Rectal smooth muscle tissue (tissue), 1 donor: ENCODE measurements at regions not wholly inside any gene's neighbourhood (a gene's known extent, or its start where the extent isn't known, plus 50 kb on each side); places are given as distances from the start of the nearest gene placed in this dataset.

ENCODE experiments used
- H3K27ac ChIP-seq: one replicate; pipeline ENCODE4 v1.7.0; 2013; ENCODE audit warnings: low read depth, low read length, inconsistent platforms
- H3K27me3 ChIP-seq: one replicate; pipeline ENCODE4 v1.7.0; 2013; ENCODE audit warnings: low read length; ENCODE audit not compliant: control insufficient read depth, insufficient read depth
- H3K36me3 ChIP-seq: one replicate; pipeline ENCODE4 v1.7.0; 2013; ENCODE audit warnings: low read length; ENCODE audit not compliant: control insufficient read depth, insufficient read depth
- H3K4me1 ChIP-seq: one replicate; pipeline ENCODE4 v1.7.0; 2013; ENCODE audit warnings: low read length; ENCODE audit not compliant: control insufficient read depth, insufficient read depth
- H3K4me3 ChIP-seq: one replicate; pipeline ENCODE4 v1.7.0; 2013; ENCODE audit warnings: low read length
- H3K9ac ChIP-seq: one replicate; pipeline ENCODE4 v1.7.0; 2013; ENCODE audit warnings: low read length

DNA sequence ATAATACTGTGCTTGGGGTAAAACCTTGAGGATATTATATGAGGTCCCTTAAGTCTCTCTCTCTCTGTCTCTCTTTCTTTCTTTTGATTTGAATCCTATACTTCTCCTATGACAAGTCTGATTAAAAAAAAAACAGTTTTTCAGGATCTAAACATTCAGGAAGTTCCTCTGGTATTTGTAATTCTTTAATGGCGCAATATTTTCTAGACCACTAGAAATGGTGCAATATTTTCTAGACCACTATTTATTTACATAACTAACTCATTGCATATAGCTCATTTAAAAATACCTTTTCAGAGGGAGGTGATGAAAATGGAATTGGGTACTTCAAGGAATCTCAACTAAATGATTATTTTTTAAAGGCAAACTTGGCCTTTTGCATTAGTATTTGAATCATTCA, 1235.3 kb downstream of the GATA3 start:
- Histone ChIP-seq H3K27ac (no peak overlapping the region), H3K9ac (no peak overlapping the region), H3K4me1 (no peaks in the 10 kb centered on the region), H3K27me3 (no peaks in the 10 kb centered on the region), H3K4me3 (no peak overlapping the region), H3K36me3 (no peaks in the 10 kb centered on the region)

DNA sequence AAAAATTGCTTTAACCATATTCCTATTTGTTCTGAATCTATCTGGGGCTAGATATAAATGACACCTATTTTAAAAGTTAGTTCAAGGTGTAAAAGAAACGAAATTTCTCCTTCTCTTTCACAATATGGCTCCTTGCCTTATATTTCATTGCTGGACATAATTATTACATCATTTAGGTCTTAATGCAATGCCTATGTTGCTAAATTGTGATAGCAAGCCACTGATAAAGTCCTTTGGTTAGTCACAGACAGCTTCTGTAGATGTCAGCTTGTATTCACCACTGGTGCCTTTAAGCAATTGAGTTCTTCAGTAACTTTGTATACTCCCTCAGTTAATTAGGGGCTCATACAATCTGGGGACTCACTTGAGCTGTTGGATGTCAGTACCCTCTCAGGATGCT, 1236.6 kb downstream of the GATA3 start:
- no peak overlapping the region for H3K27ac ChIP-seq
- H3K4me3 ChIP-seq: no peak overlapping the region
- no peaks in the 10 kb centered on the region for H3K27me3 ChIP-seq
- H3K9ac ChIP-seq: no peak overlapping the region
- no peaks in the 10 kb centered on the region for H3K4me1 ChIP-seq
- no peaks in the 10 kb centered on the region for H3K36me3 ChIP-seq

DNA sequence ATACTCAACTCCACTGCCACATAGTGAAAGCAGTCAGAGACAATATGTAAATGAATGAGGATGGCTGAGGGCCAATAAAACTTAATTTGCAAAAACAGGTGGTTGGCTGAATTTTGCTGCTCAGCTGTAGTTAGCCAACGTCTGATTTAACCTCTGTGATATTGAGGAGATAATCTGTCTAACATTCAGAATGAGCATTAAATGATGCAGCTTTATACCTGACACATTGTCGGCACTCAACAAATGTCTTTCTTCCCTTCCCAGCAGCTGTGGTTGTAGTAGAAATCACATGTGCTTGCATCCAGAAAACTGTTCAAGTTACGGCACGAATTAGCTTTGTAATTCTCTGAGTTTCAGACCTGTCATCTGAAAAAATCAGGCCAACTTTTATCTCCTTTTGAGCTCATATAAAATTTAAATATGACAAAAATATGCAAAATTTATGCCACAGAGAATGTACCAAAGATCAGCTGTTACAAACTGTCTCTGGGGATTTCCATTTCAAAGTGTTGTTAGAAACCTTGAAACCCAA, 1239.7 kb downstream of the GATA3 start:
- no peaks in the 10 kb centered on the region for H3K4me1 ChIP-seq
- no peak overlapping the region for H3K9ac ChIP-seq
- no peak overlapping the region for H3K27ac ChIP-seq
- no peaks in the 10 kb centered on the region for H3K36me3 ChIP-seq
- H3K4me3 ChIP-seq: no peak overlapping the region
- H3K27me3 ChIP-seq: no peaks in the 10 kb centered on the region

DNA sequence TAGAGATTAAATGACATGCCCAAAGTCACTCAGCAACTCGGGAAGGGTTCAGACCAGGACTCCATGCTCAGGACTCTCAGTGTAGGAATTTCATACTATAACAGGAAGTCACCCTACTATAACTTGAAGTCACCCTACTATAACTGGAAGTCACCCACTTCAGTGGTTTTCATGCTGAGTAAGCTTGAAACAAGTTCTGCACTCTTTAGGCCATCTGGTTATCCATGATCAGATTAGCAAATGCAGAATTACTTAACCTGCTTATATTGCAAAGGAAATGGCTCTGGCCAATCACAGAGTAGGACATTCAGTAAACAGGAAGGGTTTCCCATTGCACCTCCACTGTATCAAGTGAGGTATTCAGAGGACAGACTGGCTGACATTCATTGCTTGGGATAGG, 1240.4 kb downstream of the GATA3 start:
- Histone ChIP-seq H3K27me3 (no peaks in the 10 kb centered on the region), H3K9ac (no peak overlapping the region), H3K4me1 (no peaks in the 10 kb centered on the region), H3K27ac (no peak overlapping the region), H3K36me3 (no peaks in the 10 kb centered on the region), H3K4me3 (no peak overlapping the region)

DNA sequence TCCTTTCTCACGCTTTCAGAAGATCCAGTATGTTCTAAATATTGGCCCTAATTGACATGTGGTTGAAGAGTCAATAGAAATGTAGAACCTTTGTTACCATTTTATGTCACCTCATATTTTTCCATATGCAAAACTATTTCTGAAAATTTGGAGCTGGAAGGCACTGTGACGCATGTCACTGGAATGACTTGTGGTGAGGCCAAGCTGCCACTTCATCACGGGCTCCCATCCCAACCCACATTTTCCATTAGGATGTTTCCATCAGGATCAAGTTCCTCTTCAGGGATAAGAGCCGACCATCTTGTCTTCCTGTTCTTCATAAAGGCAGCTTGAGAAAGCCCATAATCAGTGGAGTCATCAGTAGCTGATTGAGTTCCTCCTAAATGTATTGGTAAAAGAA, 1241.7 kb downstream of the GATA3 start:
- H3K27ac ChIP-seq: no peak overlapping the region
- no peaks in the 10 kb centered on the region for H3K27me3 ChIP-seq
- H3K36me3 ChIP-seq: no peaks in the 10 kb centered on the region
- no peak overlapping the region for H3K9ac ChIP-seq
- H3K4me3 ChIP-seq: no peak overlapping the region
- no peaks in the 10 kb centered on the region for H3K4me1 ChIP-seq

DNA sequence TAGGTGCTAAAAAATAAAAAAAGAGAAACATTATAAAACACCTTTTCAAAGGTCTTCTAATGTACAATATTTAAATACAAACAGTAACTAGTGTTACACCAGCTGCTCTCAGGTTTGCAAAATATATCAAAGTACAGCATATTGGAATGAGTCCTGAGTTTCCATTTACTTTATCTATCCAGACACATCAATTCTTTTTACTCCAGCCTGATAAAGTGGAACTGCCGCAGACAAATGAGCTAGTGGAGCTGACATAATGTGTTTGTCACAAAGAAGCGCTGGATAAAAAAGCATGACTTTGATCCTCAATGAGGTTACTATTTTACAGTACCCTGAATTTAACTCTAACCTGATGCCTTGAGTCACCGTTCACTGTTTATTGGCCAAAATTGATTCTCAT, 1243.1 kb downstream of the GATA3 start:
- Histone ChIP-seq H3K4me1 (no peaks in the 10 kb centered on the region), H3K4me3 (no peak overlapping the region), H3K9ac (no peak overlapping the region), H3K36me3 (no peaks in the 10 kb centered on the region), H3K27me3 (no peaks in the 10 kb centered on the region), H3K27ac (no peak overlapping the region)

DNA sequence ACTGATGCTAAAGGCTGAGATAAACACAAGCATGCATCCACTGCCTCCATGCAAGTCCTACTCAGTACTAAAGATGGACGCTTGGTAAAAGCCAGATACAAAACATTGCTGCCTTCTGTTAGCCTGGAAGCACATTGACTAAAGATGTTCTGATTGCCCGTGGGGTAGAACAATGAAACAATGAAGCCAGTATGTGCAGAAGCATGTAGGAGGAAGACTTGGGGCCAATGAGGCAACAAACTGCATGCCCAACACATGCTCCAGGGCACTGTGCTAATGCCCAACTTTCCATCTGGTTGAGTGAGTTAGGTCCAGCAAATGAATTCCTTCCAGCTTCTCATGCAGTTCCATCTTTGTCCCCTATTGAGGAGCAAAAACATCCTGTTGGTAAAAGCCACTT, 1245.5 kb downstream of the GATA3 start:
- Histone ChIP-seq H3K4me3 (no peak overlapping the region), H3K9ac (no peak overlapping the region)

DNA sequence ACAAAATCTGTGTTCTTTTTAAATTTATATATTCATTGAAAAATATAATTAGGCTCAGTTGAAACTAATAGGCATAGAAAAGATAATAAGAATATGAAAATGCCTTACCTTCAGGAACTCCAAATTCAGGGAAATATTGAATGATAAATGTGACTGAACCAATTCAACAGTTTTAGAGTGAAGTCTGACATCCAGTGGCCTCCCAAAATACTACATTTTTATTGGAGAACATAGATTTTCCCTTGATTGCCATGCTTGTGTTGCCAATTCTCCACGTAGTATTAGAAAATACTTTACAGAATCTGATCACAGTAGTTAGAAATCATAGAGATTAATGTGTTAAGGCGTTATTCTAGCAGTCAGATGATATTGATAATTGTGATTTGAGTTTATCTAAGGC, 1246.7 kb downstream of the GATA3 start:
- no peaks in the 10 kb centered on the region for H3K4me1 ChIP-seq
- no peaks in the 10 kb centered on the region for H3K27me3 ChIP-seq
- no peak overlapping the region for H3K4me3 ChIP-seq
- no peak overlapping the region for H3K27ac ChIP-seq
- no peaks in the 10 kb centered on the region for H3K36me3 ChIP-seq
- no peak overlapping the region for H3K9ac ChIP-seq

More for the DNA sequence above, 1245.5 kb downstream of the GATA3 start:
- no peak overlapping the region for H3K27ac ChIP-seq
- H3K27me3 ChIP-seq: no peaks in the 10 kb centered on the region
- no peaks in the 10 kb centered on the region for H3K4me1 ChIP-seq
- no peaks in the 10 kb centered on the region for H3K36me3 ChIP-seq

DNA sequence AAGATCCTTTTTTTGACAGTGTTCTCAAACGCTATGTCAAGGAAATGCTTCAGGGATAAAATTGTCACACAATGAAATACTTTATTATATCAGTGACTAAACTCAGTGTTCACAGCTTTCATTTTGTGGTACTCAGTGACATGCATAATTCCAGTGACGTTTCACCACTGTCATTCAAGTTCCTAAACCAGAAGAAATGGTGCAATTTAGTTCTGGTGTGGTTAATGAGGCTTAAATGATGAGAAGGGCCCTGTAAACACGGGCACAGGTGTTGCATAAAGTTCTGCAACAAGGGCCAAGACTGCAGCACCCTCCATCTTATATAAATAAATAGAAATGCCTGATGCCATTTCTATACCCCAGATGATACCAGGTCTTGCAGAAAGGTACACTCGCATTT, 1247.1 kb downstream of the GATA3 start:
- H3K9ac ChIP-seq: no peak overlapping the region
- no peaks in the 10 kb centered on the region for H3K36me3 ChIP-seq
- H3K4me1 ChIP-seq: no peaks in the 10 kb centered on the region
- H3K4me3 ChIP-seq: no peak overlapping the region
- H3K27me3 ChIP-seq: no peaks in the 10 kb centered on the region
- no peak overlapping the region for H3K27ac ChIP-seq

DNA sequence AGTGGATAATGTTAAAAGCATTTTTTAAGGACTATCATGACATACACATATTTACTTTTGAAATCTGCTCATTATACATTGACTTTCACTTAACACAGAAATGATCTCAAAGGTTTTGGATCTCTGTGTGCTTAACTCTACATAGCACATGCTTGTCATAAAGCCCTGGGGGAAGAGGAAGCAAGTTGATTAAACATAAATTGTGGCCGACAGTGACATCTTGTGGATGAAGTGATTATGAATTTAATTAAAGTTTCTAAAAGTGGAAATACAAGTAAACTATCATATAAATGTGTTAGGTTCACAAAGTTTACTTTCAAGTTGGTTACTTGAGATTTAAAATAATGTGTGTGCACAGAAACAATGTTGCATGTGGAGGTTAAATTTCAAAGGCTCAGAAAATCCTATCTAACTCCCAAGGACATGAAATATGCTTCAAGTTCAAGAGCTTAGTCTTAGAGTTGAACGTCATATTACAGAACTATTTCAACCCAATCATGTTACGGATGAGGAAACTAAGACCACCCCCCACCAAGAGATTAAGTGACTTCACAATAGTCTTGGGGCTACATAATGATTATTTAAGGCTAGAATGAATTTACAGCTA, 1247.8 kb downstream of the GATA3 start:
- no peaks in the 10 kb centered on the region for H3K27me3 ChIP-seq
- H3K36me3 ChIP-seq: no peaks in the 10 kb centered on the region
- H3K27ac ChIP-seq: no peak overlapping the region
- H3K9ac ChIP-seq: no peak overlapping the region
- H3K4me1 ChIP-seq: no peaks in the 10 kb centered on the region
- no peak overlapping the region for H3K4me3 ChIP-seq

DNA sequence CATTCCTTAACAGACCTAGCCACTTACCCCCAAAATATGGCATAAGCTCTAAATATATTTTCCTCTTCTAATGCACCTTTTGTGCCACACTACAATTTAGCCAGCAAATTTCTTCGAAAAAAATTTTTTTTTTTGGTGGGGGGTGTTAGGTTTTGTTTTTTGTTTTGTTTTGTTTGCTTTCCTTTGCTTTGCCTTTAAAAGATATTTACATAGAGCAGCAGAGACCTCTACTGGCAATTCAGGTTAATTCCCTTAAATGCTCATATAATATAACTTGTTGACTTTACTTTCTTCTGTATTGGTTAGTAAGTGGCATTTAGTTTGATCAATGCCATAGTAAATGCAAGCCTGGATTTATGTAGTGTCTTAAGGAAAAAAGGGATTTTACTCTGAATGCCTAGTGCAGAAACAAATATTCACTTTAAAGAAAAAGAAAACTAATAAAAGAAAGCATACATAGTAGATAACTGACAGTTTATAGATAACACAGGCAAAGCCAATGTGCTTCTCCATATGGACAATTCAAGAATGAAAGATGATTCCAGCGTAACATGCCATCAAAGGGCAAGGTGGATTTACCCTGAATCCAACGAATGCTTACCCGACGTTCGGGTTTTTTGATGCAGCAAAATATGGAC, 1250.6 kb downstream of the GATA3 start:
- no peak overlapping the region for H3K9ac ChIP-seq
- no peaks in the 10 kb centered on the region for H3K27me3 ChIP-seq
- H3K4me1 ChIP-seq: no peaks in the 10 kb centered on the region
- H3K36me3 ChIP-seq: no peaks in the 10 kb centered on the region
- no peak overlapping the region for H3K4me3 ChIP-seq
- H3K27ac ChIP-seq: no peak overlapping the region

DNA sequence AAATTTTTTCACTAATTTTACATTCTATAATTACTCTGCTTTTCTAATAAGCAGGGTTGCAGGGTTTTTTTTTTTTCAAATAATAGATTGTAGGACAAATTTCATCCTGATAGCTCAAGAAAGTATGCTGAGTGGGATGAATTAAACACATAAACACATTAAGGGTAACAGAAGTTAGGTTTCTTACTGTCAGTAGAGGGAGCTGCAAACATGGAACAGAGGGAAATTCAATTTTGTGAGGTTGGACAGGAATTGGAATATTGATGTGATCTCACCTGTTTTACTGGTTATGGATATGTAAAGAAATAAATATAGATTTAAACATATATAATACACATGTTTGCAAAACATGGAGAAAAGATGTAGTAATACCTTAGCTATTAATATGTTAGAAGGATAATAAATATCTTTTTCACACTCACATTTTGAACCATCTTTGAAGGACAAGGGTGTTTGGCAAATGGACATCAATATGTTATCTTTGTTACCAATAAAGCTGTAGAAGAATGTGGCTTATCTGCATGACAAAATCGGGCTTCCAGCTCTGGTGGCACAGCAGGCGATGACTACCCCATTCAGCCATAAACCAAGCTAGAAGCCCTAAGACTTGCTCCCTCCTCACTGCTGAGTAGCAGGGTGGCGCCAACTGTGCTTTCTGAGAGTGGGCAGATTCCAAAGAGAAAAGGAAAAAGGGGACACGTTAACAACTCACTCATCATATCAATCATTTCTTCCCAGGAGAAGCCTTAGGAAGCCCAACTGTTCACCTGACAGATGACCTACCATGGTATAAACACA, 1257.4 kb downstream of the GATA3 start:
- Histone ChIP-seq H3K4me3 (no peak overlapping the region), H3K4me1 (no peaks in the 10 kb centered on the region), H3K27ac (no peak overlapping the region)

More for the DNA sequence above, 1257.4 kb downstream of the GATA3 start:
- no peaks in the 10 kb centered on the region for H3K36me3 ChIP-seq
- no peaks in the 10 kb centered on the region for H3K27me3 ChIP-seq
- H3K9ac ChIP-seq: no peak overlapping the region
